Parathyroid adenoma (tissue), 2 donors: ENCODE measurements at regions not wholly inside any gene's neighbourhood (a gene's known extent, or its start where the extent isn't known, plus 50 kb on each side); places are given as distances from the start of the nearest gene placed in this dataset.

Experiments used
- H2AFZ ChIP-seq: fragments of 300-600 bp; sonication (generic); one replicate; pipeline ENCODE4 v1.7.0; 2017; ENCODE audit warnings: antibody characterized with exemption, mild to moderate bottlenecking
- H3K27ac ChIP-seq: fragments of 300-600 bp; sonication (generic); one replicate; pipeline ENCODE4 v1.7.0; 2017
- H3K27me3 ChIP-seq: fragments of 300-600 bp; sonication (generic); one replicate; pipeline ENCODE4 v1.7.0; 2017; ENCODE audit warnings: low read length; ENCODE audit not compliant: control insufficient read depth, insufficient read depth
- H3K36me3 ChIP-seq: fragments of 300-600 bp; sonication (generic); one replicate; pipeline ENCODE4 v1.7.0; 2017; ENCODE audit warnings: low read length; ENCODE audit not compliant: control insufficient read depth, insufficient read depth
- H3K4me1 ChIP-seq: fragments of 300-600 bp; sonication (generic); one replicate; pipeline ENCODE4 v1.7.0; 2017; ENCODE audit warnings: control low read depth
- H3K4me2 ChIP-seq: fragments of 300-600 bp; sonication (generic); one replicate; pipeline ENCODE4 v1.7.0; 2017; ENCODE audit warnings: low read length
- H3K4me3 ChIP-seq: fragments of 300-600 bp; sonication (generic); one replicate; pipeline ENCODE4 v1.7.0; 2017; ENCODE audit warnings: low read depth, low read length
- H3K79me2 ChIP-seq: fragments of 300-600 bp; sonication (generic); one replicate; pipeline ENCODE4 v1.7.0; 2017; ENCODE audit warnings: control low read depth
- H3K9ac ChIP-seq: fragments of 300-600 bp; sonication (generic); one replicate; pipeline ENCODE4 v1.7.0; 2017; ENCODE audit warnings: mild to moderate bottlenecking
- H3K9me3 ChIP-seq: fragments of 300-600 bp; sonication (generic); one replicate; pipeline ENCODE4 v1.7.0; 2017; ENCODE audit warnings: low read length; ENCODE audit not compliant: control insufficient read depth
- TF ChIP-seq, protein P1 (sequence below): fragments of 300-600 bp; sonication (generic); IDR thresholded peaks from one replicate; pipeline ENCODE4 v1.7.0; 2017; ENCODE audit warnings: antibody characterized with exemption, mild to moderate bottlenecking
- donor health status: primary hyperparathyroidism.

DNA sequence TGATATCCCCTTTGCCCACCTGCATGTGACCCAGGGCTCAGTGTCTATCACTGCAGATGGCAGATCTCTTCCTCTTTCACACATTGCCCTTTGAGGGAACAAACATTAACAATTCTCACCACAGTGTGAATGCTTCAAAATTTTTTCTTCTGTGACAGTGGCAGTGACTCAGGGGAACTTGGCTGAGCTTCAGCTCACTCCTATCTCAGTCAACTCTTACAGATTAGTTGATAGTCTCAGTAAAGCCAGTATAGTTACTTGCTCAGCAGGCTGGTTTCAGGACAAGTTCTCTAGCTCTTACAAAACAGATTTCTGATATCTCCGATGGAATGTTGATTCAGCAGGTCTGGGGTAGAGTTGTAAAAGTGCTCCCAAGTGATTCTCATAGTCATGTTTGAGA, 166.9 kb downstream of the DLEU7 start:
- Histone ChIP-seq H3K36me3 (no peaks in the 10 kb centered on the region), H3K4me3 (no peak overlapping the region), H3K9me3 (no peaks in the 10 kb centered on the region), H3K4me2 (peak overlapping the region; percentile 48), H3K9ac (no peak overlapping the region), H2AFZ (peak overlapping the region; percentile 22), H3K79me2 (no peaks in the 10 kb centered on the region), H3K4me1 (peaks cover 9% of the 10 kb centered on the region), H3K27ac (no peak overlapping the region), H3K27me3 (no peaks in the 10 kb centered on the region)
- TF ChIP-seq, protein P1, sequence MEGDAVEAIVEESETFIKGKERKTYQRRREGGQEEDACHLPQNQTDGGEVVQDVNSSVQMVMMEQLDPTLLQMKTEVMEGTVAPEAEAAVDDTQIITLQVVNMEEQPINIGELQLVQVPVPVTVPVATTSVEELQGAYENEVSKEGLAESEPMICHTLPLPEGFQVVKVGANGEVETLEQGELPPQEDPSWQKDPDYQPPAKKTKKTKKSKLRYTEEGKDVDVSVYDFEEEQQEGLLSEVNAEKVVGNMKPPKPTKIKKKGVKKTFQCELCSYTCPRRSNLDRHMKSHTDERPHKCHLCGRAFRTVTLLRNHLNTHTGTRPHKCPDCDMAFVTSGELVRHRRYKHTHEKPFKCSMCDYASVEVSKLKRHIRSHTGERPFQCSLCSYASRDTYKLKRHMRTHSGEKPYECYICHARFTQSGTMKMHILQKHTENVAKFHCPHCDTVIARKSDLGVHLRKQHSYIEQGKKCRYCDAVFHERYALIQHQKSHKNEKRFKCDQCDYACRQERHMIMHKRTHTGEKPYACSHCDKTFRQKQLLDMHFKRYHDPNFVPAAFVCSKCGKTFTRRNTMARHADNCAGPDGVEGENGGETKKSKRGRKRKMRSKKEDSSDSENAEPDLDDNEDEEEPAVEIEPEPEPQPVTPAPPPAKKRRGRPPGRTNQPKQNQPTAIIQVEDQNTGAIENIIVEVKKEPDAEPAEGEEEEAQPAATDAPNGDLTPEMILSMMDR = no peak

- peak overlapping the region; percentile 48 for H3K4me2 ChIP-seq
- TF ChIP-seq, protein P1 = no peak
- H3K36me3 ChIP-seq = no peaks in the 10 kb centered on the region
- H3K9me3 ChIP-seq = no peaks in the 10 kb centered on the region
- no peak overlapping the region for H2AFZ ChIP-seq
- H3K27me3 ChIP-seq = no peaks in the 10 kb centered on the region
- H3K4me3 ChIP-seq = no peak overlapping the region
- no peak overlapping the region for H3K9ac ChIP-seq
- no peak overlapping the region for H3K27ac ChIP-seq
- peaks cover 9% of the 10 kb centered on the region for H3K4me1 ChIP-seq
- no peaks in the 10 kb centered on the region for H3K79me2 ChIP-seq
These were observed 166.2 kb downstream of the DLEU7 start for GRCh38 chr13:50677258-50677657.

DNA sequence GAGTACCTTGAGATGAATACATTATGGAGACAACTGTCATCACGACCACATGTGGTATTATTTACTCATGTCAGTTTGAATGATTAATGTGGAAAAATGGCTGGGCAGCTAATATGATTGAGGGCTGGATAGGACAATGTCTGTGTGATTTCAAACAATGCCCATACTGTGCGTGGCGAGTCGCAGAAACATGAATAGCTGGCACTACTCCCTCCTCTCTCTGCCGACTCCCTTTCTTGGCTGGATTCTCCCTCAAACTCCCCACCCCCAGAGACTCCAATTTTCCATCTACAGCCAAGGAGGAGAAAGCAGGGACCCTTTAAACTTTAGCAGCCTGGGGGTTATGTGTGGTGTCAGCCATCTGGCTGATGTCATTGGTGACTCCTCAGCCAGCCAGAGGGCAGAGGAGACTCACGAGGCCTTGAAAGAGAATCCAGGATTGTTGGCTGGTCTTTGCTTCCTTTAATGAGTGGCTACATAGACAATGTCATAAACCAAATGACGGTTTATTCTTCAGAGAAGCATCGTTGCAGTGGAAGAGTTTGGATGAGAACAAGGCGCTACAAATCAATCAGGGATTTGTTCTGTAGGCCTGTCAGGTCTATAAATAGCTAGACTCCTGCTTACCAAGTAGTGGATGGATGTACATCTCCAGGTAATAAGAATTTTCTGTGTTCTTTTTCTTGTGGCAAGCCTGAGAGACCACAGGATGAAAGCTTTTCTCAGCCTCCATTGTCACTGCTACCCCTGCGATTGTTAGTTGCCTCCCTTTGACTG, 165.6 kb downstream of the DLEU7 start:
- peaks cover 9% of the 10 kb centered on the region for H3K4me1 ChIP-seq
- TF ChIP-seq, protein P1 = no peak
- no peaks in the 10 kb centered on the region for H3K36me3 ChIP-seq
- no peak overlapping the region for H2AFZ ChIP-seq
- H3K4me3 ChIP-seq = no peak overlapping the region
- H3K27me3 ChIP-seq = no peaks in the 10 kb centered on the region
- H3K27ac ChIP-seq = no peak overlapping the region
- no peaks in the 10 kb centered on the region for H3K9me3 ChIP-seq
- H3K79me2 ChIP-seq = no peaks in the 10 kb centered on the region
- H3K9ac ChIP-seq = no peak overlapping the region
- no peak overlapping the region for H3K4me2 ChIP-seq

DNA sequence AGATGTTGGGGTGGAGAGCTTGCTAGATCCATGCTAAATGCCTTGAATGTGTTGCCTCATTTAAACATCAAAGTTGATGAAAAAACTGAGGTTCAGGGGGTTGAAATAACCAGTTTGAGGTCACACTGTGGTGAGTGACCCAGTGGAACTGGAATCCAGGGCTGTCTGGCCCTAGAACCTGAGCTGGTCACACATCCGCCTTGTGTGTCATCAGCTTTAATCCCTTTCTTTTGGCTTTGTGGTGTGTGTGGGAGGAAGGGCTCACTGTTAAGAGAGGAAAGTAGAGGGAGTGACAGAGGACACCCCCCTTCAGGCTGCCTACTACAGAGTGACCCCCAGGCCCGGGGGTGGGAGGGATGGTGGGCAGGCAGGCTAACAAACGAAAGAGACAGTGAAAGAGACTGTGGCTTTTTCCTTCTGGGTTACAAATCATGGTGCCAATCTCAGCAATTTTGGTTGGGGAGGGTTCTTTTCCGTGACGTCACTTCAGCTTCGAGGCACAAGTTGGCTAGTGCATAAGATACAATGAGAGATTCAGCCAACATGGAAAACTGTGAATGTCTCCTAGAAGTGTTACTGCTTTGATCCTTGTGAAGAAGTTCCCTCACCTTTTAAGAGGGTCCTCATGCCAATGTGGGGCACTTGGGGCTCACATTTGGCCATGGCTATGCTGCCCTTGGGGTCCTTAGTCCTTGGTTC, 164.9 kb downstream of the DLEU7 start:
- Histone ChIP-seq H2AFZ (no peak overlapping the region), H3K79me2 (no peaks in the 10 kb centered on the region), H3K27me3 (no peaks in the 10 kb centered on the region), H3K27ac (no peak overlapping the region), H3K4me3 (no peak overlapping the region), H3K9me3 (no peaks in the 10 kb centered on the region), H3K9ac (no peak overlapping the region), H3K4me2 (no peak overlapping the region), H3K4me1 (peaks cover 9% of the 10 kb centered on the region), H3K36me3 (no peaks in the 10 kb centered on the region)
- TF ChIP-seq, protein P1 = no peak
